HK-2 (cell line): ENCODE measurements at regions not wholly inside any gene's neighbourhood (a gene's known extent, or its start where the extent isn't known, plus 50 kb on each side); places are given as distances from the start of the nearest gene placed in this dataset.

ENCODE experiments used
- DNase-seq: peaks from one replicate; pipeline ENCODE4 v3.0.0-alpha.2; 2018; ENCODE audit not compliant: unreplicated experiment

- no peak for DNase-seq
These were observed 92.9 kb downstream of the TXNL1 start for GRCh38 chr18:56545464-56545863.

DNA sequence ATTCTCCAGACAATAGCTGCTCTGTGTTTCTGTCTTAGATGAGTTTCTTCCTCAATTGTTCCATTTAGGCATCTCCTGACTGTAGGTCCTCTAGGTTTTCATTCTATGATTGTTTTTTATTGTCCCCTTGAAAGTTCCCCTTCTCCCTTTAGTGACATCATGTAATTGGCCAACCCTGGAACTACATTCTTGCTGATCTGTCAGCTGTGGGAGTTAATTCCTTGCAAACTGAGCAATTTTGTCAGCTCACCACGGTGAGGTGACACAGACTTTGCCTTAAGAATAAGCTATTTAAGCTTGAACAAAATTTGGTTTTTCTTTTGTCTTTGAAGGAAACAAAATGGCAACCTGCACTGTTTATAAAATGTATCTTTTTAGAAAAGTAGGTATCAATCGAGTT, 95.9 kb downstream of the TXNL1 start:
- no peak for DNase-seq

DNA sequence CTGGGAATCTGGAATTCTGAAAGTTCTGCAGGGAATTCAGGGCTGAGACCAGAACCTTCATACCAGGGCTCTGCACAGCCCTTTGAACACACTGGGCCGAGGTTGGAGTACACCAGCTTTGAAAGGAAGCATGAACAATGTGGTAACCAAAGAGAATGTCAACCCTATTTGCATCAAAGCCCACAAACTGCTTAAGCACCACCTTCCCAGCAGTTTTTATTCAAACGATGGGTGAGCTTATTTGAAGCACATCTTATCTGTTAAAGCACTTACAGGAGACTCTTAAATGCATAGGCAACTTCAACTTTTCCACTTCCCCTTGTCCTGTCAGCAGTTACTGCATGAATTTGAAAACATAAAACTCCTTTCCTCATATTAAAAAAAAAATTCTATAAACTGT, 96.6 kb downstream of the TXNL1 start:
- DNase-seq: no peak

DNA sequence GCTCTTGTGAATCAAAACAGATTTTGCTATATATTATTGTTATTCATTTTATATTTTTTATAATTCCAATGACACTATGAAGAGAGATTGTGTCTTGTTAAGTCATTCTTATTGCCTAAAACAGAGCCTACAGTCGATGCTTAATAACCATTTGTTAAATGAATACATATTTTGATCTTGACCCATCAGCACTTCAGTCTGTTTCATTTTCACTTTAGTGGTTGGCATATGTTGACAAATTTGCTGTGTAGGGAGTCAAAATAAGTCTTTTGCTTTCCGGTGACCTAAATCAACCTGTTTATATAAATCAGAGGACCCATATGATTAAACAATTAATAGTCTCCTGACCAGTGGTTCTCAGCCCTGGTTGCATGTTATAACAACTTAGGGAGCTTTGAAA, 97.1 kb downstream of the TXNL1 start:
- no peak for DNase-seq

DNA sequence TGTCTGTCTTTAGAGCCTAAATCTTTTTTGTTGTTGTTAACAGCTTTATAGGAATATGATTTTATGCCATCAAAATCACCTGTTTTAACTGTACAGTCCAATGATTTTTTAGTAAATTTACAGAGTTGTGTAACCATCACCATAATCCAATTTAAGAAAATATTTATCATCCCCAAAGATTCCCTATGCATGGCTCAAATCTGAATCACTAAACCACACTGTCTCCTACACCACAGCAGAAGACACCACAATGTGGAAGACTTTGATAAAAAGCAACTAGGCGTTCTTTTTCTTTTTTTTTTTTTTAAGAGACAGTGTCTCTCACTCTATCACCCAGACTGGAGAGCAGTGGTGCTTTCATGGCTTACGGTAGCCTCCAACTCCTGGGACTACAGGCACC, 99.6 kb downstream of the TXNL1 start:
- no peak for DNase-seq

GRCh38 chr18:56532176-56532840, 106.1 kb downstream of the TXNL1 start:
- no peak for DNase-seq

DNA sequence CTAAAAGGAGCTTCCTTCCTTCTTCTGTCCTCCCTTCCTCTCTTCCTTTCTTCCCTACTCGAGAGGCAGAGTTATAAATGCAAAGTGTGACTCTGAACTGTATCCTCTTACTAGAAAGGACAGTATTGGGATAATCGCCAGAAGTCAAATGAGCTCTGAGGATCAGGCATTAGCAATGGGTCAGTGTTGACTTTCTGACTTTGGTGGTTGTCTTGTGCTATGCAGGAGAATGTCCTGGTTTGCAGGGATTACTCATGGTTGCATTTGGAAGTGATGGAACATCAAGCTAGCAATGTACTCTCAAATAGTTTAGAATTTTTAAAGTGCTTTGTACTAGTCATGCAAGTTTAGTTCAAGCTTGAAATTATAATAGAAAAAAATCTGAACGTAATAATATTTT, 115.6 kb downstream of the TXNL1 start:
- DNase-seq: no peak

DNA sequence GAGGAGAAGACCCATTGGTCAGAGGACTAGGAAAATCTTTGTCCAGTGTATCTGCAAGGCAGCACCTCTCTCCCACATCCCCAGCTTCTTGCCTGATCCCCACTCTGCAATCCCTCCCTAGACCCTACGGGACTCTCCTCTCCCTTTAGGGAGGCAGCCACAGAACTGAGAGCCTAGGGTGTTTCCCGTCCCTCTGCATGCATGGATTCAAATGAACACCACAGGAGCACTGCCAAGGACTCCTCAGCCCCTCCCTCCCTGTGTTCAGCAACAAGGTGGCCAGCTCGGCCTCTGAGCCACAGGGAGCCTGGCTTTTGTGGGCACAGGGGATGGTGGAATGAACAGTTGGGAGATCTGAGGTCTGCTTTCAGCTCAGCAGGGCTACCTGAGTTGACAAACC, 117.1 kb downstream of the TXNL1 start:
- DNase-seq: no peak

DNA sequence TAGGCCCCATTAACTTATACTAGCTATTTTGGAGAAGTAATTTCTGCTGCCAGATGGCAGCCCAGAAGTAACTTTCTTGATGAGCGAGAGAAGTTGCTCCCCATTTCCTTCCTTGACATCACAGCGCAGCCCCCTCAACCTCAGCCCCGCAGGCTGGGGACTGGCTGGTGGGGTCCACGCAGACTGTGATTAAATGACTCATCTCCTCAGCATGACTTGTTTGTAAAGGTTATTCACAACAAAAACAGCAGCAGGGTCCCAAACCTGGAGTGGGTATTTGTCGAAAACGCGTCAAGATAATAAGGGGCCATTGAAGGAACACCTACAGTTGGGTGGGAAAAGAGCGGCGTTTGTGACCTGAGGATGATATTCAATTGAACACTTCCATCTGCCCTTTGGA, 120.6 kb downstream of the TXNL1 start:
- DNase-seq: no peak

DNA sequence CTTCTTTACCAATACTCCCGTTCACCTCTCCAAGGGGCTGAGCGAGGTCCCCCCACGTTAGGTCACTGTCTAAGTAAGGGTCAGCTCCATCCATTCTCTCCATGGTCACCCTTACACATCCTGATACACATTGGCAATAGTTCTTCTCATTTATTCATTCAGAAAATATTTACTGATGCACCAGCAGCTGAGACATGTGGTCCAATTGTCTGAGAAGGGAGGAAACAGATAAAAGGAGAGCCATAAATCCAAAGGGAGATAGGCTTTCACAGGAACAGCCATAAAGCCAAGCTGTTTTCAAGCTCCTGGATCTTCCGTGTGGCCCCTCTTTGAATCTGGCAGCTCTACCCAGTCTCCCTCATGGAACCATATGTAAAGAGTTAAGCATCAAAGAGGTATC, 121.2 kb downstream of the TXNL1 start:
- DNase-seq: no peak

DNA sequence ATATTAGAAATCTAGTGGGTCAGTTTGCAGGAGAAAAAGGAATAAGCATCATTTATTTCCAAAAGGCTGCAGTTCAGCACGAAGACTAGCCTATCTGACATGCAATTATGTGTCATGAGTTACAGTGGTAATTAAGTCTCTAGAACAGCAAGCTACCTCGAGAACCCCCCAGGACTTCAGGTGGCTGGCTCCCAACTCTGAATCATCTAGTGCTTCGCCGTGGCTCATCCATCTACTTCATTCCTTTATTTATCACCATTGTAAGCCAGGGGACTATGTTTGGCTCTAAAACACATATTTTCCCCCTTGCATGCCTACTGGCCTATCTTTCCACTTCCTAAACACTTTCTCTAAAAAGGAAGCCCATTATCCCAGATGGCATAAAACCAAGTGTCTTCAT, 121.6 kb downstream of the TXNL1 start:
- no peak for DNase-seq

DNA sequence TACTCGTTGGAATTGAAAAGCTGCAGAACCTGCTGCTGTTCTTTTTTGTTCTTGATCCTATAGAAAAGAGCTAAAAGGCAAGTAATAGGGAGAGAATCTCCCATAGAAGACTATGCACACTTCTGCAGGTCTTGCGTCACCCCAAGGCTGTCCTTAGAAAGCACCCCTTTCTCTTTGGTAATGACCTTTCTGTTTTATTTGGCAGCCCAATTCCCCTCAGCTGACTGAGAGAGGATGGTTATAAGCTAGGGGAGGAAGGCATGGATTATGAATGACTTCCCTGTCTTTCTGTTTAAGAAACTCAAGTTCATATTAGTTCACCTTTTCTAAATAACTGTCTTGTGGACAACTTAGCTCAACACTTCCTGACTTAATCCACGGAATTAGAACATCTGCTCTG, 122.9 kb downstream of the TXNL1 start:
- no peak for DNase-seq

DNA sequence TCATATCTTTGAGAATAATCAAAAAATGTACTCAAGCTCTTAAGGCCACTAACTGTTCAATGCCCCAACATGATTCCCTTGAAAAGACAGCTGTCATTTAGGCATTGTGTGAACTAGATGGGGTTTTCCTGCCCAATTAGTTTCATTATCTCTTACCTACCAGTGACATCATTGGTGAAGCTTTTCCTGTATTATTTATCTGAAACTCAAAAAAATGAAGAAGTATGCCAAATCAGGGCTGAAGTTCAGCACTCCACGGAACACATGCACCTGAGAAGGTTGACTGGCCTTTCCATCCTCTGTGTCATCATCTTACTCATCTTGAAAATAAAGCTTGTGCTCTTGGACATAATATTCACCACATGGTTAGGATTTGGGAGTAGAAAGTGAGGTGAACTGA, 126.4 kb downstream of the TXNL1 start:
- DNase-seq: no peak

GRCh38 chr18:56510108-56510507, 128.3 kb downstream of the TXNL1 start:
- no peak for DNase-seq

DNA sequence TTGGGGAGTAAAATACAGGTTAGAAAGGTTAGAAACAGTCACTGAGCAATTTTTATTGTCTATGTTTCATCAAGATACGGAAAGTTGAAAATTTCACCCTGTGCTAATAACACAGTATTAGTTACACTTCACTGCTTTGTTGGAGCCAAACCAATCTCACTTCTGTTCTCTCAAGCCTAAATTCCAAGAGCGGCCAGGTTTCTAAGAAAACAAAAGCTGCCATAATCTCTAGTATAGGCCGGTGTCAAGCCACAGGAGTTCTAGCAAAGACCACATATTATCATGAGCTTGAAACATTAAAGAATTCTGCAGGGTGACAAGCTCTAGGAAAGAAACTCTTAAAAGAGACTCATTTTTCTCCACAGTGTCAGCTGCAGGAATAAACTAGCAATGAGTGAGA, 128.7 kb downstream of the TXNL1 start:
- DNase-seq: no peak

GRCh38 chr18:56508370-56509036, 129.9 kb downstream of the TXNL1 start:
- DNase-seq: no peak

- no peak for DNase-seq
These were observed 132.4 kb downstream of the TXNL1 start for GRCh38 chr18:56505971-56506370.

- no peak for DNase-seq
These were observed 133.1 kb downstream of the TXNL1 start for GRCh38 chr18:56505293-56505692.

- no peak for DNase-seq
These were observed 136.5 kb downstream of the TXNL1 start for GRCh38 chr18:56501896-56502295.

GRCh38 chr18:56495884-56496283, 142.5 kb downstream of the TXNL1 start:
- DNase-seq: no peak

GRCh38 chr18:56493531-56493930, 144.9 kb downstream of the TXNL1 start:
- no peak for DNase-seq

- no peak for DNase-seq
These were observed 146.3 kb downstream of the TXNL1 start for GRCh38 chr18:56492136-56492535.

GRCh38 chr18:56490942-56491341, 147.4 kb downstream of the TXNL1 start:
- DNase-seq: no peak

DNA sequence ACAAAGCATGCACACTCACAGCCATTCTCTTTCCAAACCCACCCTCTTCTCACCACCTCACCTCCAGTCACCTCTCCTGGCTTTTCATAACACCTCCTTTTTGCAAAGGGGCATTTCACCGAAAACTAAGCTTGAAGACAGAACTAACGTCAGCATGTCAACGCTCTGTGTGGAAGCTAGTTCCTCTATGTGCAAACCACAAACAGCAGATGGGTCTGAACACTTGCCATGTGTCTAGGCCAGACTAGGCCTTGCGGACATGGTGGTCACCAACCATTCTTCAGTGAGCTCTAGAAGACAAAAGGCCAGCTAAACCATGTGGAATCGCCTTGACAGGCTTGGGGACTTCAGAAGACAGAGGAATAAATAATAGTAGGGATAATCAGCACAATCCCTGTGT, 148.5 kb downstream of the TXNL1 start:
- DNase-seq: no peak
